ACC112 (cell line): ENCODE measurements at regions not wholly inside any gene's neighbourhood (a gene's known extent, or its start where the extent isn't known, plus 50 kb on each side); places are given as distances from the start of the nearest gene placed in this dataset.

Source experiments
- H2AFZ ChIP-seq: fragments of 200-600 bp; sonication (generic); one replicate; pipeline ENCODE4 v1.6.0; 2017; ENCODE audit warnings: antibody characterized with exemption, low read length; ENCODE audit not compliant: unreplicated experiment
- H3K27ac ChIP-seq: fragments of 200-600 bp; sonication (generic); 2 replicates; pipeline ENCODE4 v1.5.1; 2014; ENCODE audit warnings: low read depth, mild to moderate bottlenecking, antibody characterized with exemption, low read length, moderate library complexity
- H3K27me3 ChIP-seq: fragments of 200-600 bp; sonication (generic); 2 replicates; pipeline ENCODE4 v1.6.1; 2014; ENCODE audit warnings: mild to moderate bottlenecking, antibody characterized with exemption, low read length, moderate library complexity, mixed read lengths; ENCODE audit not compliant: insufficient read depth
- H3K36me3 ChIP-seq: fragments of 200-600 bp; sonication (generic); 2 replicates; pipeline ENCODE4 v1.6.1; 2016; ENCODE audit warnings: mild to moderate bottlenecking, antibody characterized with exemption, low read length, moderate library complexity, mixed read lengths; ENCODE audit not compliant: insufficient read depth
- H3K4me1 ChIP-seq: fragments of 200-600 bp; sonication (generic); one replicate; pipeline ENCODE4 v1.6.1; 2016; ENCODE audit warnings: low read length, mixed read lengths; ENCODE audit not compliant: insufficient read depth, unreplicated experiment, control insufficient read depth
- H3K4me3 ChIP-seq: fragments of 200-600 bp; sonication (generic); 2 replicates; pipeline ENCODE4 v1.5.1; 2014; ENCODE audit warnings: mild to moderate bottlenecking, low read depth, low read length
- H3K79me2 ChIP-seq: fragments of 200-600 bp; sonication (generic); one replicate; pipeline ENCODE4 v1.6.0; 2016; ENCODE audit warnings: low read length; ENCODE audit not compliant: control insufficient read depth, unreplicated experiment, insufficient read depth

DNA sequence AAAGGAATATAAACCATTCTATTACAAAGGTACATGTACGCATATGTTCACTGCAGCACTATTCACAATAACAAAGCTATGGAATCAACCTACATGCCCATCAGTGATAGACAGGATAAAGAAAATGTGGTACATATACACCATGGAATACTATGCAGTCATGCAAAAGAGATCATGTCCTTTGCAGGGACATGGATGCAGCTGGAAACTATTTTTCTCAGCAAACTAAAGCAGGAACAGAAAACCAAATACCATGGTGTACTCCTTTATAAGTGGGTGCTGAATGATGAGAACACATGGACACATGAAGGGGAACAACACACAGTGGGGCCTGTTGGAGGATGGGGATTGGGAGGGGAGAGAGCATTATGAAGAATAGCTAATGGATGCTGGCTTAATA is 104.6 kb upstream of the CENPW start:
- no peaks in the 10 kb centered on the region for H3K4me1 ChIP-seq
- no peaks in the 10 kb centered on the region for H3K79me2 ChIP-seq
- no peak overlapping the region for H3K27ac ChIP-seq
- no peaks in the 10 kb centered on the region for H3K36me3 ChIP-seq
- no peaks in the 10 kb centered on the region for H3K27me3 ChIP-seq
- no peak overlapping the region for H3K4me3 ChIP-seq
- H2AFZ ChIP-seq: no peak overlapping the region

DNA sequence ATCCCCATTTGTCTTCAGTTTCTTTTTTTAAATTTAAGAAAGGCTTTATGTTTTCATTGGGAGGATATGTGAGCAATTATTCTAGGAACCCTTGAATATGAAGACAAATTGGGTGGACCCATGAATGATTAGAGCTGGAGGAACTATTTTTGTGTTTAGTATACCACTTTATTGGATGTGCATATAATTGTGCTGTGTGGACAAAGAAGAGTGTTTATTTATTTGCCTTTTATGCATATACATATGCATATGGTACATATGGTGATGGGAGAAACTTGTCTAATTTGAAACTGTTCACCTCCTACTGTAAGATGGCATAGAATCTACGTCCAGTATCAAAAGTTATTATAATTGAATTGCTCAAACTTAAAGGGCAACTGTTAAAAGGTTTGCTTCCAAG is 94.8 kb upstream of the CENPW start:
- Histone ChIP-seq H3K79me2 (no peaks in the 10 kb centered on the region), H3K4me1 (no peaks in the 10 kb centered on the region)

DNA sequence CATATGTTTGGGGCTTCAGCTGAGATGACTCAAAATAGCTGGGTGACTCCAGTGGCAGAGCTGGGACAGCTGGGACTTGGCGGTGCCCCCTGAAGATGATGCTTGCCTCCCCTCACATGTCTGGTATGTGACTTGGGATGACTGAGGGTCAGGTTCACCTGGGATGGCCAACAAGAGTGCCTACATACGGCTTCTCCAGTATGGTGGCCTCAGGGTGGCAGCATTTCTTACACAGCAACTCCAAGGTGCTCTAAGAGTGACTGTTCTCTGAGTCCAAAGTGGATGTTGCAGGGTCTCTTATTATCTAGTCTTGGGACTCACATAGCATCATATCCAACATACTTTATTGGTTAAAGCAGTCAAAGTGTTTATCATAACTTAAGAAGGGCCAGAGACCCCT is 87.8 kb upstream of the CENPW start:
- no peaks in the 10 kb centered on the region for H3K27me3 ChIP-seq
- H3K36me3 ChIP-seq: no peaks in the 10 kb centered on the region
- no peak overlapping the region for H3K27ac ChIP-seq
- H3K4me3 ChIP-seq: no peak overlapping the region
- no peaks in the 10 kb centered on the region for H3K79me2 ChIP-seq
- H2AFZ ChIP-seq: no peak overlapping the region
- no peaks in the 10 kb centered on the region for H3K4me1 ChIP-seq

More for the DNA sequence above, 94.8 kb upstream of the CENPW start:
- Histone ChIP-seq H3K27me3 (no peaks in the 10 kb centered on the region), H3K36me3 (no peaks in the 10 kb centered on the region), H3K4me3 (no peak overlapping the region), H3K27ac (no peak overlapping the region), H2AFZ (no peak overlapping the region)

DNA sequence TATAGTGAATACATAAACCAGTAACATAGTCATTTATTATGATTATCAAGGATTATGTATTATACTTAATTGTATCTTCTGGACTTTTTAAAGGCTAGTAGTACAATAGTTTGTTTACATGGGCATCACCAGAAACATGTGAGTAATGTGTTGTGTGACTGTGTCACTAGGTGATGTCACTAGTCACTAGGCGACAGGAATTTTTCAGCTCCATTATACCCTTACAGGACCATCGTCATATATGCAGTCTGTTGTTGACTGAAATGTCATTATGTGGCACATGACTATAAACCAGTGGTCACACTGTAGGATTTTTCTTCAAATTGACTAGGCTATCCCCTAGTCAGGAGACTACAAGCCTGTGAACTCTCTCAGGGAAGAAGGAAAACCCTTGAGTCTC is 86.5 kb upstream of the CENPW start:
- no peaks in the 10 kb centered on the region for H3K79me2 ChIP-seq
- H3K4me3 ChIP-seq: no peak overlapping the region
- no peak overlapping the region for H2AFZ ChIP-seq
- no peak overlapping the region for H3K27ac ChIP-seq
- H3K36me3 ChIP-seq: no peaks in the 10 kb centered on the region
- H3K27me3 ChIP-seq: no peaks in the 10 kb centered on the region
- no peaks in the 10 kb centered on the region for H3K4me1 ChIP-seq

DNA sequence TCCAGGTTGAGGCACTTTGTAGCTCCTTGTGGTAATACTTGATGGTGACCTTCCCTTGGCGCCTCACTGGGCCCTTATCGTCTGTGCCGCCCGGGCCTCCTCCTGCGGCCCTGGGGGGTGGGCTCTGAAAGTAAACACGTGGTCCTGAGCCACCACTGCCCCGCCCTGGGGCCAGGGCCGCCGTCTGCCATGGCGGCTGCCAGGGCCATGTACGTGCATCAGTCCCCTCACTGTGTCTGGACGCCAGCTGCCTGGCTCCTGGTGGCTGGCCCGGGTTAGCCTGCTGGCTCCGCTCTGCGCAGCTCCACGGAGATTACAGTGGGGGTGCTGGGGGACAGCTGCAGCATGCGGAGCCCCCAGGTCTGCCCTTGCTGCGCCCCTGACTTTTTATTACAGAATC is 81.8 kb upstream of the CENPW start:
- no peaks in the 10 kb centered on the region for H3K4me1 ChIP-seq
- no peaks in the 10 kb centered on the region for H3K79me2 ChIP-seq
- H3K36me3 ChIP-seq: no peaks in the 10 kb centered on the region
- no peak overlapping the region for H3K4me3 ChIP-seq
- H2AFZ ChIP-seq: no peak overlapping the region
- no peaks in the 10 kb centered on the region for H3K27me3 ChIP-seq
- no peak overlapping the region for H3K27ac ChIP-seq

DNA sequence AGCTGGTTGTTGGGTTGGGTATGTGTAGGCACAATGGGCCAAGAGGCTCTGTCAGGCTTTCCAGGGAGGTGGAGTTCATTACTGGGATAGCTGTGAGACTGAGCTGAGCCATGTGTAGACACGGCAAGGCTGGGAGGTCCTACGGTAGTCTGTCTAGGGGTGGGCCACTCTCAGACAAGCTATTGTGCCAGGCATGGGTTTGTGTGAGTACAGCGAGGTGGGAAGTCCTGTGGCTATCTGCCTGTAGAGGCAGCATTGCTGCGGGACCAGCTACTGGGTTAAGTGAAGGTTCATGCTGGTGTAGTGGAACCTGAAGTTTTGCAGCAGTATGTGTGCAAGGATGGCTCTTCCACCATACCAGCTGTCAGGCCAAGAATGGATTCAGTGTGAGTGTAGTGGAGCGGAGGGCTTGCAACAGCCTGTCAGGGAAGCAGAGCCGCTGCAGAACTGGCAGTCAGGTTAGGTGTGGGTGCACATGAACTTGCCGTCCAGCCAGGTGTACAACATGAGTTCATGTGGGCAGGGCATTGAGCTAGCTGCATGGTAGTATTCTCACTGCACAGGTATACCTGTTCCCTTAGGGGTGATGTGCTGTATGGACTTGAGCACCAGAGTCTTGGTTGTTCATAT is 78.0 kb upstream of the CENPW start:
- Histone ChIP-seq H3K4me3 (no peak overlapping the region), H3K4me1 (no peaks in the 10 kb centered on the region), H3K27me3 (no peaks in the 10 kb centered on the region), H3K27ac (no peak overlapping the region), H2AFZ (no peak overlapping the region), H3K79me2 (no peaks in the 10 kb centered on the region), H3K36me3 (no peaks in the 10 kb centered on the region)

DNA sequence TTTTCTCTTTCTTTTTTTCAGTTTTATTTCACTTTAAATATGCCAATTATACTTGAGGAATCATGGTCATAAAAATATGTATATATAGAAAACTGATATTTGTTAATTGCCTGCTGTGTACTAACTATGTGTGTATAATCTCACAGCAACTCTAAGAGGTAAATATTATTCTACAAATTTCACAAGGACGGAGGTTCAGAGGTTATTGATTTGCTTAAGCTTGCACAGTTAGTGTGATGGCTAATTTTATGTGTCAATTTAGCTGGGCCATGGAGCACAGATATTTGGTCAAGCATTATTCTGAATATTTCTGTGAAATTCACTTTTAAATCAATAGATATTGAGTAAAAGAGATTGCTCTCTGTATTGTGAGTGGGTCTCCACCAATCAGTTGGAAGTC is 75.7 kb upstream of the CENPW start:
- H3K36me3 ChIP-seq: no peaks in the 10 kb centered on the region
- H3K4me1 ChIP-seq: no peaks in the 10 kb centered on the region
- H2AFZ ChIP-seq: no peak overlapping the region
- H3K4me3 ChIP-seq: no peak overlapping the region
- H3K27ac ChIP-seq: no peak overlapping the region
- no peaks in the 10 kb centered on the region for H3K79me2 ChIP-seq
- no peaks in the 10 kb centered on the region for H3K27me3 ChIP-seq

DNA sequence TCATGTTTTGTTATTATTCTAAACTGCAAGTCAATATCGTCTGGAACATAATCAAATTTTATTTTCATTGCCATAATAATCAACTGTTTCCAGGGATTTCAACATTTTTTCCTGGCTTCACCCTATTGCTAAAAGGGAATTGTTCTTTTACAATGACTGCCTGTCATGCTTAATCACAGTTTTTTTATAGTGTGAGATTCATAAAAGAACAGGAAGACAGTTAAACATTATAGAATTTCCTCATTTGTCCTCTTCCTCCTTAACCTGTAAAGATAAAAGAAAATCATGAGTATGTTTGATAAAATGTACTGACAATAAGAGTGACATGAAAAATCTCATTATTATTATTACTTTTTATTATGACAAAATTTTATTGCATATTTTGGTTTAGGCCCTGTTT is 73.3 kb upstream of the CENPW start:
- no peaks in the 10 kb centered on the region for H3K36me3 ChIP-seq
- H3K79me2 ChIP-seq: no peaks in the 10 kb centered on the region
- no peaks in the 10 kb centered on the region for H3K4me1 ChIP-seq
- no peaks in the 10 kb centered on the region for H3K27me3 ChIP-seq
- no peak overlapping the region for H3K4me3 ChIP-seq
- H3K27ac ChIP-seq: no peak overlapping the region
- H2AFZ ChIP-seq: no peak overlapping the region

DNA sequence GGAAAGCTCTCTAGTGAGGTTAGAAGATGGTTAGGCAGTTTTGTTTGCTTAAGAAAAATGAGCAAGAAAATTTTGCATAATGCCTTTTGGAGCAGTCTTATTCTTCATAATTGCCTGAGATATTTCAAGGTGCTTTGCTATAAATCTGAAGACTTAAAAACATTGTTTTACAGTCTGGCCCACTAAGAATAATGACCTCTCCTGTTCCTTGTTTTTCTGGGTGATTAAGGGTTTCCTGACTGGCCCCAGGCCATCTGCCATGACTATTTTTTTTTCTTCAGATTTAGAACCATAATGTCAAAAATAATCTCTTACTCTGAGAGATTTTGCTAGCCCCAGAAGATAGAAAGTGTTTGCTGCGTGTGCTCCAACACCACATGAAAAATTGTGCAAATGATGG is 72.3 kb upstream of the CENPW start:
- Histone ChIP-seq H3K27me3 (no peaks in the 10 kb centered on the region), H3K79me2 (no peaks in the 10 kb centered on the region), H3K36me3 (no peaks in the 10 kb centered on the region), H3K4me1 (no peaks in the 10 kb centered on the region), H3K4me3 (no peak overlapping the region), H3K27ac (no peak overlapping the region), H2AFZ (no peak overlapping the region)

DNA sequence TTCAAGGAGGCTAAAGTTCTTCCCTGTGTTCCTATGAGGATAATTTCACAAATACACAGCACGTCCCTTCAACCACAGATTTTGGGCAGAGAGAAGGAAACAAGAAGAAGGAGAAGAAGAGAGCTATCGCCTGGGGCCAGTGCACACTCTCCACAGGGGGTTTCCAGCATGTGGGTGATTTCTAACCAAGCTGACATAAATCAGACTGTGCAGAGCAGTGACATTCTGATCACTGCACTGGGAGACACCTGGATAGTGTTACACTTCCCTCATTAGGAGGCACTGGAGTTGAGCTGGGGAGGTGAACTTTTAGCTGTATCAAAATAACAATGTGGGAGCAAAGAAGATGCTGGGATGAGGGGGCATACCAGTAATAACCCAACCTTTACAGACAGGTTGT is 71.8 kb upstream of the CENPW start:
- no peak overlapping the region for H3K27ac ChIP-seq
- H3K27me3 ChIP-seq: no peaks in the 10 kb centered on the region
- no peaks in the 10 kb centered on the region for H3K79me2 ChIP-seq
- no peaks in the 10 kb centered on the region for H3K4me1 ChIP-seq
- H3K36me3 ChIP-seq: no peaks in the 10 kb centered on the region
- H3K4me3 ChIP-seq: no peak overlapping the region
- H2AFZ ChIP-seq: no peak overlapping the region

DNA sequence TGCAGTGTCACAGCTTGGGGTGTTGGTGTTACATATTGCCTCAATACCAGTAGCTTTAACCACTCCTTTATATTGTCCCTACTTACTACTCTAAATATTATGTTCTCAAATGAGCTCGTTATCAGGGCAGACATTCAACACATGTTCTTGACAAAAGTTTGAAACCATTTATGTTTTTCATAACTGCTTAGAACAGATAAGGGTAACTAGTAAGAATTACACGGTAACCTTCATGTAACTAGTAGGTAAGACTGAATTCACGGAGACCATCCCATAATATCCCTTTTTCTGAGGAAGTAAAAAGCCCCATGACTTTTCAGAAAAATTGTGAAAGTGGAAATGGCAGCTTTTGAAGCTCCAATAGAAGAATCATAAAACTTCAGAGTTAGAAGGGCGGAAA is 59.6 kb upstream of the CENPW start:
- Histone ChIP-seq H3K27me3 (no peaks in the 10 kb centered on the region), H3K36me3 (no peaks in the 10 kb centered on the region), H3K4me3 (no peak overlapping the region), H3K79me2 (no peaks in the 10 kb centered on the region), H2AFZ (no peak overlapping the region), H3K4me1 (no peaks in the 10 kb centered on the region), H3K27ac (no peak overlapping the region)
